Choroid plexus epithelial cell (primary cell): ENCODE measurements at regions not wholly inside any gene's neighbourhood (a gene's known extent, or its start where the extent isn't known, plus 50 kb on each side); places are given as distances from the start of the nearest gene placed in this dataset.

Source experiments
- DNase-seq: peaks from one replicate; pipeline ENCODE4 v3.0.0-alpha.2; 2010; ENCODE audit warnings: low read depth
- H3K4me3 ChIP-seq: 2 replicates; pipeline ENCODE4 v1.5.1; 2011; ENCODE audit warnings: low read depth, mild to moderate bottlenecking, control low read depth, low read length, moderate library complexity
- TF ChIP-seq, protein P1 (sequence below): conservative IDR thresholded peaks from 2 replicates; pipeline ENCODE4 v1.5.1; 2011; ENCODE audit warnings: low read depth, mild to moderate bottlenecking, control low read depth, inconsistent platforms, low read length, moderate library complexity

DNA sequence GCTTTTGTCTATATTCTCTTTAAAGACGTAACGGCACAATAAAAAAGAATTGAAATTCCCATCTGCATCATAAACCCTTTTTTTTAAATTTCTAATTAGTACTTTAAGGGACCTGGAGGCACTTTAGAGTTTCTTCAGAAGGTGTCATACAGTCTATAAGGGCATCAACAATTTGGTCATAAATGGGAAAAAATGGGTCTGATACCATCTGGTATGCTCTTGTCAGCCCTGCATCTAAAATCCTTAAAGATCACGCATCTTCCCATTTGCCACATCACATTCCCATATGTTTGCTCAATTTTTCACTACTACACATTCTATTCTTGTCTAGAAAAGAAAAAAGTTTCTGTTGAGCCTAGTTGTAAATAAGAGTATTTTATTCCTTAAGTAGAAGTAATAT, 53.8 kb downstream of the COX7C start:
- no peak for DNase-seq
- no peak overlapping the region for H3K4me3 ChIP-seq
- TF ChIP-seq, protein P1, sequence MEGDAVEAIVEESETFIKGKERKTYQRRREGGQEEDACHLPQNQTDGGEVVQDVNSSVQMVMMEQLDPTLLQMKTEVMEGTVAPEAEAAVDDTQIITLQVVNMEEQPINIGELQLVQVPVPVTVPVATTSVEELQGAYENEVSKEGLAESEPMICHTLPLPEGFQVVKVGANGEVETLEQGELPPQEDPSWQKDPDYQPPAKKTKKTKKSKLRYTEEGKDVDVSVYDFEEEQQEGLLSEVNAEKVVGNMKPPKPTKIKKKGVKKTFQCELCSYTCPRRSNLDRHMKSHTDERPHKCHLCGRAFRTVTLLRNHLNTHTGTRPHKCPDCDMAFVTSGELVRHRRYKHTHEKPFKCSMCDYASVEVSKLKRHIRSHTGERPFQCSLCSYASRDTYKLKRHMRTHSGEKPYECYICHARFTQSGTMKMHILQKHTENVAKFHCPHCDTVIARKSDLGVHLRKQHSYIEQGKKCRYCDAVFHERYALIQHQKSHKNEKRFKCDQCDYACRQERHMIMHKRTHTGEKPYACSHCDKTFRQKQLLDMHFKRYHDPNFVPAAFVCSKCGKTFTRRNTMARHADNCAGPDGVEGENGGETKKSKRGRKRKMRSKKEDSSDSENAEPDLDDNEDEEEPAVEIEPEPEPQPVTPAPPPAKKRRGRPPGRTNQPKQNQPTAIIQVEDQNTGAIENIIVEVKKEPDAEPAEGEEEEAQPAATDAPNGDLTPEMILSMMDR = no peak

DNA sequence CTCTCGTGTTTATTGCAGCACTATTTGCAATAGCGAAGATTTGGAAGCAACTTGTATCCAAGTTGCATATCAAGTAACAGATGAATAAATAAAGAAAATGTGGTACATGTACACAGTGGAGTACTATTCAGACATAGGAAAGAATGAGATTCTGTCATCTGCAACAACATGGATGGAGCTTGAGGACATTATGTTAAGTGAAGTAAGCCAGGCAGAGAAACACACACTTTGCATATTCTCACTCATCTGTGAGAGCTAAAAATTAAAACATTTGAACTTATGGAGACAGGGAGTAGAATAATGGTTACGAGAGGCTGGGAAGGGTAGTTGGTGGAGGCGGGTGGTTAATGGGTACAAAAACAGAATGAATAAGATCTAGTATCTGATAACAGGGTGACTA, 56.3 kb downstream of the COX7C start:
- no peak overlapping the region for H3K4me3 ChIP-seq
- TF ChIP-seq, protein P1 = no peak
- no peak for DNase-seq

- DNase-seq = no peak
- TF ChIP-seq, protein P1 = no peak
- no peak overlapping the region for H3K4me3 ChIP-seq
Observed at GRCh38 chr5:86675311-86675710, 57.6 kb downstream of the COX7C start.

- TF ChIP-seq, protein P1 = peak; percentile 60
- no peak overlapping the region for H3K4me3 ChIP-seq
- DNase-seq = peak; percentile 92
Observed at GRCh38 chr5:86679529-86679928, 61.8 kb downstream of the COX7C start.

DNA sequence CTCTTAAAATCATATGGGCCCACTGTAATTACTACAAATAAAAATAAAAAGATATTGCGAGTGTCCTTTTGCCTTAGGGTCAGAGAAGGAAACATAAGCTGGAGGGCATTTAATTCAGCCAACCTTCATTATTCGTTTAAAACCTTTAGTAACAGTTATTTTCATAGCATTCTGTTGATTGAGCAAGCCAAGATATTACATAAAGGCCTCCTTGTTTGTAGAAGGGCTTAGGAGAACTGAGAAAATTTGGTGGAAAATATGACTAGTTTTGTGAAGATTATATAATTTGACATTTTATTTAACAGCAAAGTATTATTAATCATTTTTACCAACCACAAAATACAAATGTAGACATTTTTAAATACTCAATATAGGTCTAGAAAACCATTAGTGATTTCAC, 62.2 kb downstream of the COX7C start:
- TF ChIP-seq, protein P1 = no peak
- no peak for DNase-seq

GRCh38 chr5:86684222-86684621, 66.5 kb downstream of the COX7C start:
- TF ChIP-seq, protein P1 = no peak
- peak; percentile 52 for DNase-seq
- H3K4me3 ChIP-seq = no peak overlapping the region

More for the DNA sequence above, 62.2 kb downstream of the COX7C start:
- H3K4me3 ChIP-seq = no peak overlapping the region

- TF ChIP-seq, protein P1 = no peak
- H3K4me3 ChIP-seq = no peak overlapping the region
- DNase-seq = no peak
Observed at GRCh38 chr5:86686046-86686445, 68.3 kb downstream of the COX7C start.
